Panc1 (cell line): ENCODE measurements at regions not wholly inside any gene's neighbourhood (a gene's known extent, or its start where the extent isn't known, plus 50 kb on each side); places are given as distances from the start of the nearest gene placed in this dataset.

Experiments
- POLR2AphosphoS5 ChIP-seq: IDR thresholded peaks from 2 replicates; pipeline ENCODE4 v1.6.1; 2012; ENCODE audit warnings: mild to moderate bottlenecking, low read depth, low read length, moderate library complexity
- TF ChIP-seq, protein P1 (sequence below): fragments of 450-650 bp; IDR thresholded peaks from 2 replicates; pipeline ENCODE4 v1.5.1; 2017; ENCODE audit warnings: mild to moderate bottlenecking

DNA sequence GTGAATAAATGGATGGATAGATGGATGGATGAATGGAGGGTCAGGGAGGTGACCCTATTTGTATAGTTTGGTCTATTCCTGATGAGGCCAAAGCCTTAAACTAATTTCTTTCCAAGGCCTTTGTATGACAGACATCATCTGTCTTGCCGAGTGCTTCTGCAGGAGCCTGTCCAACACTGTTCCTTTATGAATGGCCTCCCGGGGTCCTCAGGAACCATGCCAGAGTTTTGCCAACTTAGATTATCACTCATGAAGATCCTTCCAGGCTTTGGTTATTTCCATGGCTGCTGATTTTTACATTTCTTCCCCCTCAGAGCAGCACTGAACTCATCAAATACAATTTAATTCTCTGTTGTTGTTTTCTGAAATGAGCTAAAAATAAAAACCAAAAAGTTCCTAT is 133.0 kb upstream of the SOX2 start:
- TF ChIP-seq POLR2AphosphoS5 = no peak
- TF ChIP-seq, protein P1, sequence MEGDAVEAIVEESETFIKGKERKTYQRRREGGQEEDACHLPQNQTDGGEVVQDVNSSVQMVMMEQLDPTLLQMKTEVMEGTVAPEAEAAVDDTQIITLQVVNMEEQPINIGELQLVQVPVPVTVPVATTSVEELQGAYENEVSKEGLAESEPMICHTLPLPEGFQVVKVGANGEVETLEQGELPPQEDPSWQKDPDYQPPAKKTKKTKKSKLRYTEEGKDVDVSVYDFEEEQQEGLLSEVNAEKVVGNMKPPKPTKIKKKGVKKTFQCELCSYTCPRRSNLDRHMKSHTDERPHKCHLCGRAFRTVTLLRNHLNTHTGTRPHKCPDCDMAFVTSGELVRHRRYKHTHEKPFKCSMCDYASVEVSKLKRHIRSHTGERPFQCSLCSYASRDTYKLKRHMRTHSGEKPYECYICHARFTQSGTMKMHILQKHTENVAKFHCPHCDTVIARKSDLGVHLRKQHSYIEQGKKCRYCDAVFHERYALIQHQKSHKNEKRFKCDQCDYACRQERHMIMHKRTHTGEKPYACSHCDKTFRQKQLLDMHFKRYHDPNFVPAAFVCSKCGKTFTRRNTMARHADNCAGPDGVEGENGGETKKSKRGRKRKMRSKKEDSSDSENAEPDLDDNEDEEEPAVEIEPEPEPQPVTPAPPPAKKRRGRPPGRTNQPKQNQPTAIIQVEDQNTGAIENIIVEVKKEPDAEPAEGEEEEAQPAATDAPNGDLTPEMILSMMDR = no peak
